ENCODE measurements at regions not wholly inside any gene's neighbourhood (a gene's known extent, or its start where the extent isn't known, plus 50 kb on each side); places are given as distances from the start of the nearest gene placed in this dataset.
A peak's percentile ranks its signal among the peaks of the same experiment; 100 is the strongest.

DNA sequence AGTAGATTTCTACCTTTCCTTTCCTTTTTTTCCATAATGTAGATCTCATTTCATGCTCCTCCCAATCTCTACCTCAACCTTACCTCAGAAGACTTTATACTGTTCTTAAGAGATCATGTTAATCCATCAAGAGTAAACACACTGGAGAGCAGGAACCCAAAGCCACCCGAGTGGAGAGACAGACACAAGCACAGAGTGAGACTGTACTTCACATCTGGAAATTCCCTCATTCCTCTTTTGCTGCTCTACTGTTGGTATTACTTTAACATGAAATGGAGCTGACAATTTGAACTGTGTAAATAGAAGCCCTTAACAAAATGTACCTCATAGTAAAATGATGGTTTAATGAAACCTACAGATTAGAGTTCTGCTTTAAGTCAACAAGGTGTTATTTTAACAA is 105.7 kb upstream of the RASGEF1B start:
- H3K4me1 ChIP-seq (ENCODE audit: control insufficient read depth, insufficient read depth, low read length, poor library complexity, severe bottlenecking): no peaks in the 10 kb centered on the region
- WGBS, 2 experiments (ENCODE audit: insufficient coverage in 2 of 2): no CpG with 5 or more reads among the region's 1 CpG
- no peaks in the 10 kb centered on the region for H3K9me3 ChIP-seq (ENCODE audit: control insufficient read depth, low read length)
- H3K27ac ChIP-seq (ENCODE audit: low read depth, low read length, severe bottlenecking): no peak overlapping the region
- no peak overlapping the region for H3K4me3 ChIP-seq (ENCODE audit: extremely low read depth, insufficient read depth, low read length, poor library complexity, severe bottlenecking)
- H3K36me3 ChIP-seq (ENCODE audit: control insufficient read depth, insufficient read depth, low read length): no peaks in the 10 kb centered on the region

DNA sequence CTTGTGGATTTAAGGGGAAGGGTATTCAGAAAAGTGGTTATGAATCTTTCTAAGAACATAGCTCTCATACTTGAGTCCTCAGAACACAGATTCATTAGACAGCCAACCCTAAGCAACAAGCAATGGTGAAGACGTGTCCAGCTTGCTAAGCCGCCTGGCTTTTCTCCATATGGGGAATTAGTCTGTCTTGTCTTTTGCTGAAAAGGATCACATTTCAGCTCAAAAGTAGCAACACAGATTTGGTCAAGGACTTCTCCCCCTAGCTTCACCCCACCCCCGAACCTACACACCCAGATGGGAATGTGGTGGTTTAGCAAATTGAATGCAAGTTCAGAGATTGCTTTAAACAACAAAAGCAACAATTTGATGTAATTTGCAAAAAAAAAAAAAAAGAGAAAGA is 103.3 kb upstream of the RASGEF1B start:
- no peak overlapping the region for H3K4me3 ChIP-seq (ENCODE audit: extremely low read depth, insufficient read depth, low read length, poor library complexity, severe bottlenecking)
- WGBS, 2 experiments (ENCODE audit: insufficient coverage in 2 of 2): no CpG with 5 or more reads among the region's 3 CpGs
- H3K4me1 ChIP-seq (ENCODE audit: control insufficient read depth, insufficient read depth, low read length, poor library complexity, severe bottlenecking): no peaks in the 10 kb centered on the region
- H3K36me3 ChIP-seq (ENCODE audit: control insufficient read depth, insufficient read depth, low read length): no peaks in the 10 kb centered on the region
- H3K27ac ChIP-seq (ENCODE audit: low read depth, low read length, severe bottlenecking): no peak overlapping the region
- H3K9me3 ChIP-seq (ENCODE audit: control insufficient read depth, low read length): no peaks in the 10 kb centered on the region

DNA sequence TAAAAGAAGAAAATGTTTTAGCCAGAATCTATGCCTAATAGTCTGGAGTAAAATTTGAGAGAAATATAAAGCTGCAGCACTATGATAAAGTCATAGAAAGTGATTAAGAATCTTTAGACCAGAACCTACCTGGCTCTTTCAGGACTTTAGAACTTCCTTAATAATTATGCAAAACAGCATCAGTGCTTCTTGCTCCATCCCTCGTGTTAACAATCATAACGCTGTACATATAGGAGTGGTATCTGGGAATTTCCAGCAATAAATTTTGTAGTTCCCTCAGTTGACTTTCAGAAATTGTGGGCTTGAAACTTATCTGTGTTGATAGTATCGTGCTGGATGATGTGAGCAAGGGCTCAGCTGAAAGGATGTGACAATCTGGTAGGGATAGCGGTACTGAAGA is 102.1 kb upstream of the RASGEF1B start:
- 100% methylated on average over 1 to 3 of the region's 4 CpGs for WGBS, 2 experiments (ENCODE audit: insufficient coverage in 2 of 2)
- Histone ChIP-seq H3K4me1 (ENCODE audit: control insufficient read depth, insufficient read depth, low read length, poor library complexity, severe bottlenecking) (no peaks in the 10 kb centered on the region), H3K9me3 (ENCODE audit: control insufficient read depth, low read length) (no peaks in the 10 kb centered on the region), H3K27ac (ENCODE audit: low read depth, low read length, severe bottlenecking) (no peak overlapping the region), H3K4me3 (ENCODE audit: extremely low read depth, insufficient read depth, low read length, poor library complexity, severe bottlenecking) (no peak overlapping the region), H3K36me3 (ENCODE audit: control insufficient read depth, insufficient read depth, low read length) (no peaks in the 10 kb centered on the region)

DNA sequence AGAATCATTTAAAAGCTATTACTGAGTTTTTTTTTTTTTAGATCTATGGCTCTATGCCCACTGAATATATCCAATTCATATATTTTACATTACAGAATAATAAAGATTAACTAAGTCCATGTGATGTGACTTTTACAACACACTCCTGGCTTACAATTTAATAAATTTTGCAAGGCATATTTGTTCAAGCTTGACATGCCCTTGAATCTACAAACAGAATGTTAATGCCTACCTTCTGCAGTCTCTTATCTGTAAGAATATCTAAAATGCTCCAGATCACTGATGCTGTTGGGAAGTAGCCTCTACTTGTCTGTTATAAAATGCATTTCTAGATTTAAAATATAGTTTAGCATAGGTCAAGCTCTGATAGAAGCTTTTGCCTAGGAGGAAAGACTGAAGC is 100.7 kb upstream of the RASGEF1B start:
- Histone ChIP-seq H3K9me3 (ENCODE audit: control insufficient read depth, low read length) (no peaks in the 10 kb centered on the region), H3K4me3 (ENCODE audit: extremely low read depth, insufficient read depth, low read length, poor library complexity, severe bottlenecking) (no peak overlapping the region), H3K4me1 (ENCODE audit: control insufficient read depth, insufficient read depth, low read length, poor library complexity, severe bottlenecking) (no peaks in the 10 kb centered on the region), H3K36me3 (ENCODE audit: control insufficient read depth, insufficient read depth, low read length) (no peaks in the 10 kb centered on the region), H3K27ac (ENCODE audit: low read depth, low read length, severe bottlenecking) (no peak overlapping the region)

DNA sequence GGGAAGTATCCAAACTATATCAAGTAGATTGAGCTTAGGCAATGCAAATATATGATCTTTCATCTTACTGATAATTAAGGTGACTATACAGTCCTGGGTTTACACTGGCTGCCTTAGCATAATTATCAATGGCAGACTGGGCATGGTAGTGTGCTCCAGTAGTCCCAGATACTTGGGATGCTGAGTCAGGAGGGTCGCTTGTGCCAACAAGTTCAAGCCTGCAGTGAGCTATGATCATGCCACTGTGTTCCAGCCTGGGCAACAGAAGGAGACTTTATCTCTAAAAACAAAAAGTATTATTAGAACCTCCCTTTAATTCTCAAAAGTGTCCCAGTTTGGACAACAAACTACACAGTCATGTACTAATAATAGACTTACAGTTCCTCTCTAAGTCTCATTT is 99.4 kb upstream of the RASGEF1B start:
- 100% methylated on average over 1 of the region's 1 CpG for WGBS, 2 experiments (ENCODE audit: insufficient coverage in 2 of 2)

DNA sequence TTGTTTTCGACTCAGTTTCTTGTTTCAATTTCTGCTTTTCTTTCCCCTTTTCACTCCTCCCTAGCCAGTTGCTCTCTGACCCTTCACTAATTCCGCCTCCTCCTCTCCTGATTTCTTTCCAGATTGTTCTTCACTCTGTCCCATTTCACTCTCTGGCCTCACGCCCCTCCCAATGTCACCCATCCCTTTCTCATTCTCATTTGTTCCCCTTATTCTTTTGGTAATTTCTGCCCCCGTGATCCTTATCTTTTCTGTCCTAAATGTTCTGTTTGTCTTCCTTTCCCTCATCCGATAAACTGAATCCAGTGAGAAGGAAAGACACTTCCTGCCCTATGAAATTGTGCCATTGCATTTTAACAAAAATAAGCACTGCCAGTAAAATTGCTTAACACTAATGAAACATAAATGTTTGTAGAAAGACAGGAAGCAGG is 94.5 kb upstream of the RASGEF1B start:
- Histone ChIP-seq H3K9me3 (ENCODE audit: control insufficient read depth, low read length) (no peaks in the 10 kb centered on the region), H3K27ac (ENCODE audit: low read depth, low read length, severe bottlenecking) (peak overlapping the region; percentile 16), H3K4me3 (ENCODE audit: extremely low read depth, insufficient read depth, low read length, poor library complexity, severe bottlenecking) (no peak overlapping the region), H3K36me3 (ENCODE audit: control insufficient read depth, insufficient read depth, low read length) (no peaks in the 10 kb centered on the region), H3K4me1 (ENCODE audit: control insufficient read depth, insufficient read depth, low read length, poor library complexity, severe bottlenecking) (peaks cover 10% of the 10 kb centered on the region)
- 47 to 61% methylated on average over 4 to 5 of the region's 5 CpGs for WGBS, 2 experiments (ENCODE audit: insufficient coverage in 2 of 2)

More for the DNA sequence above, 99.4 kb upstream of the RASGEF1B start:
- H3K9me3 ChIP-seq (ENCODE audit: control insufficient read depth, low read length): no peaks in the 10 kb centered on the region
- no peak overlapping the region for H3K27ac ChIP-seq (ENCODE audit: low read depth, low read length, severe bottlenecking)
- H3K36me3 ChIP-seq (ENCODE audit: control insufficient read depth, insufficient read depth, low read length): no peaks in the 10 kb centered on the region
- peaks cover 3% of the 10 kb centered on the region for H3K4me1 ChIP-seq (ENCODE audit: control insufficient read depth, insufficient read depth, low read length, poor library complexity, severe bottlenecking)
- no peak overlapping the region for H3K4me3 ChIP-seq (ENCODE audit: extremely low read depth, insufficient read depth, low read length, poor library complexity, severe bottlenecking)

DNA sequence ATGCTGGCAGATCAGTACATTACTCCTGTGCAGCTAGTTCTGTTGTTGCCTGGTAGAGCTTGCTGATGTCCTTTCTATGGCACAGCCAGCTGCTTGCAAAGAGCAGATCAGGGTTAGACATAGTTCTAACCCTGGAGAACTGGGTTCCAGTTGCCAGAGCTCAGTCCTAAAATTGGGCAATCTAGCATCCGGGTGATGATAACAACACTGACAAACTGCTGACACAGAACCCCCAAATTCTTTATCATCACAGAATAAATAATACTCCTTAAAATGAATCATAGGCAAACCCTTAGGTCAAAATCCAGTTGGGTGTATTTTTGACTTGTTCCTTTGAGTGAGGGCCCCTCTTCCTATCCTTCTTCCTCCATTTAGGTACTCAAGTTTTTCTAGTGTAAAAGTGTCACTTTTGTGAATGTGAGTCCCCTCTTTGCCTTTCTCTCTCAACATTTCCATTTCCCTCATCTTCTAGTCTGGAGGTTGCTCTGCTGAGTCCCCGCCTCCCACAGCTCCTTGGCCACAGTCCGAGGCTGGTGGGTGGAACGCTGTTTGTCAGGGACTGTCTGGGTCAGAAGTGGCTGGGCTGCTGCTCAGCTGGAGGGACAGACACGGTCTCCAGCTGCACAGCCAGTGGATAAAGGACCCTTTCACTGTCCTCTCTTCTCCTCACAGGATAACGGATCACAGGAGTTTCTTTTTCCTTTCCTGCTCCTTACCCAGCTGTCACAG is 93.6 kb upstream of the RASGEF1B start:
- no peak overlapping the region for H3K4me3 ChIP-seq (ENCODE audit: extremely low read depth, insufficient read depth, low read length, poor library complexity, severe bottlenecking)
- no peaks in the 10 kb centered on the region for H3K9me3 ChIP-seq (ENCODE audit: control insufficient read depth, low read length)
- WGBS, 2 experiments (ENCODE audit: insufficient coverage in 2 of 2): 26 to 46% methylated on average over 4 to 5 of the region's 6 CpGs
- H3K36me3 ChIP-seq (ENCODE audit: control insufficient read depth, insufficient read depth, low read length): no peaks in the 10 kb centered on the region
- H3K4me1 ChIP-seq (ENCODE audit: control insufficient read depth, insufficient read depth, low read length, poor library complexity, severe bottlenecking): peaks cover 10% of the 10 kb centered on the region
- peak overlapping the region; percentile 16 for H3K27ac ChIP-seq (ENCODE audit: low read depth, low read length, severe bottlenecking)

DNA sequence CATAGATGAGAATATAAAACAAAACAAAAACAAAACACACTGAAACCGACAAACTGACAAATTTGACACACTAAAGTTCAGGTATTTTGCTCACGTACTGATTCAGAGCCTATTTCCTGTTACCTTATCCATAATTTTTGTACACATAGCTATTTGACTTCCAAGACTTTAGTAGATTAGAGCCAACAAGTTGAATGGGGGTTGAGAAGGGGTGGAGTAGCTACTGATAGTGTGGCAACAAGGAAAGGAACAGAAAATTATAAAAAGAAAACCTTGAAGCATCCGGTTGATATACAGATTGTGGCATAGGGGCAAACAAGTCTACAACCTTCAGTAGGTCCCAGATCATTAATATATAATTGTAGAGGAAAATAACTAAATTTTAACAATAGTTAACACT is 92.3 kb upstream of the RASGEF1B start:
- H3K9me3 ChIP-seq (ENCODE audit: control insufficient read depth, low read length): no peaks in the 10 kb centered on the region
- 100% methylated on average over 2 of the region's 3 CpGs; no CpG with 5 or more reads in 1 of the 2 experiments for WGBS, 2 experiments (ENCODE audit: insufficient coverage in 2 of 2)
- no peak overlapping the region for H3K27ac ChIP-seq (ENCODE audit: low read depth, low read length, severe bottlenecking)
- peaks cover 10% of the 10 kb centered on the region for H3K4me1 ChIP-seq (ENCODE audit: control insufficient read depth, insufficient read depth, low read length, poor library complexity, severe bottlenecking)
- no peaks in the 10 kb centered on the region for H3K36me3 ChIP-seq (ENCODE audit: control insufficient read depth, insufficient read depth, low read length)
- no peak overlapping the region for H3K4me3 ChIP-seq (ENCODE audit: extremely low read depth, insufficient read depth, low read length, poor library complexity, severe bottlenecking)

DNA sequence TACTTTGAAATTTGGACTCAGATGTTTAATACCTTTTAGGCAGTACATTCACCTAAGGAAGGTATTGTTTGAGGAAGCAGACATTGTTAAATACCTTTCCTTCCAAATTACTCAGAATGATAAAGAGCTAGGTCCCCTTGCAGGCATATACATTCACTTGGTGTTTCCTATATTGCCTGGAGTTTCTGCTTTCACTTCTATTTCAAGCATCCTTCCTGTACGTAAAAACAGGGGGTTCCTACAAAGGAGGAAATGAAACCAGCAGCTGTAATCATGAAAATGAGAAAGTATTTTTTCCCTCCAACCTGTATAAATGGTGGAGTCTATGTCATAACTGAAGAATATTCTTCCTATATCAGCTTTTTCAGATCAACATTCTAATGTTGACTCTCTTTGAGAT is 90.4 kb upstream of the RASGEF1B start:
- WGBS, 2 experiments (ENCODE audit: insufficient coverage in 2 of 2): no CpG with 5 or more reads among the region's 1 CpG
- no peaks in the 10 kb centered on the region for H3K36me3 ChIP-seq (ENCODE audit: control insufficient read depth, insufficient read depth, low read length)
- no peaks in the 10 kb centered on the region for H3K9me3 ChIP-seq (ENCODE audit: control insufficient read depth, low read length)
- H3K4me3 ChIP-seq (ENCODE audit: extremely low read depth, insufficient read depth, low read length, poor library complexity, severe bottlenecking): no peak overlapping the region
- peaks cover 10% of the 10 kb centered on the region for H3K4me1 ChIP-seq (ENCODE audit: control insufficient read depth, insufficient read depth, low read length, poor library complexity, severe bottlenecking)
- H3K27ac ChIP-seq (ENCODE audit: low read depth, low read length, severe bottlenecking): no peak overlapping the region

DNA sequence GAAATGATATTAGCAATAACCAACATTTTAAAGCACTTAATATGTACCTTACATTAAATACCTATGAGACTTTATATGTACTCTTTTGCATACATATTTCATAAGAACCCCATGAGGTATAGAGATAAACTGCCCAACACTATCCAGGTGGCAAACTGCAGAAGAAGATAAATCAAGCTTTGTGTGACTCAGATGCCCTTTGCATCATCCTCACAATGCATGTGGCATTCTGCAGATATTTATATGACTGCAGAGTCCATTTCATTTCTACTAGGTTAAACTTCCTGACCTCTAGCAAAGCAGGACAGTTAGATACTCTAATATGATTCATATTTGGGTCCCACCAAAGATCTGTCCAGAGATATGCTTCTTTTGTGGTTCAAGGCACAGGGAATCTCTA is 85.6 kb upstream of the RASGEF1B start:
- Histone ChIP-seq H3K4me1 (ENCODE audit: control insufficient read depth, insufficient read depth, low read length, poor library complexity, severe bottlenecking) (no peaks in the 10 kb centered on the region), H3K36me3 (ENCODE audit: control insufficient read depth, insufficient read depth, low read length) (no peaks in the 10 kb centered on the region), H3K9me3 (ENCODE audit: control insufficient read depth, low read length) (no peaks in the 10 kb centered on the region), H3K27ac (ENCODE audit: low read depth, low read length, severe bottlenecking) (no peak overlapping the region), H3K4me3 (ENCODE audit: extremely low read depth, insufficient read depth, low read length, poor library complexity, severe bottlenecking) (no peak overlapping the region)

DNA sequence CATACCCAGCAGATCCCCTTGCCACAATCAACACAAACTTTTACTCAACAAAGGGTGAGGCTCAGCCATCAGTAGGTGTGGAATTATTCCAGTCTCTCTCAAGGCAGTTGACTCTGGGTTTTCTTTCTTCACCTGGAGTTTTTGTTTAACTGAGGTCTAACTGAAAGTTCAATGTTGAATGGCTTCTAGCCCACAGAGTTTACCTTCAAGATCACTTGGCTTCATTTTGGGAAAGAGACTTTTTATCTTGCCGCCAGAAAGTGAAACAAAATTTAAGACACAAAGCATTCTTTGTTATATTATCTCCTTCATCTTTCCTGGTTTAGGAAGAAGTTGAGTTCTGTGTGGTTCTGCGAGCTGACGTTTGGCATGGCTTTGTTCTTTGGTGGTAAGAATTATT is 83.8 kb upstream of the RASGEF1B start:
- no peaks in the 10 kb centered on the region for H3K36me3 ChIP-seq (ENCODE audit: control insufficient read depth, insufficient read depth, low read length)
- H3K27ac ChIP-seq (ENCODE audit: low read depth, low read length, severe bottlenecking): no peak overlapping the region
- no peaks in the 10 kb centered on the region for H3K4me1 ChIP-seq (ENCODE audit: control insufficient read depth, insufficient read depth, low read length, poor library complexity, severe bottlenecking)
- H3K4me3 ChIP-seq (ENCODE audit: extremely low read depth, insufficient read depth, low read length, poor library complexity, severe bottlenecking): no peak overlapping the region
- WGBS, 2 experiments (ENCODE audit: insufficient coverage in 2 of 2): no CpG with 5 or more reads among the region's 3 CpGs
- no peaks in the 10 kb centered on the region for H3K9me3 ChIP-seq (ENCODE audit: control insufficient read depth, low read length)
